Posterior vena cava (tissue), 2 donors: ENCODE measurements at regions not wholly inside any gene's neighbourhood (a gene's known extent, or its start where the extent isn't known, plus 50 kb on each side); places are given as distances from the start of the nearest gene placed in this dataset.

ENCODE experiments used
- DNase-seq: peaks from one replicate; pipeline ENCODE4 v3.0.0-alpha.2; 2020; ENCODE audit warnings: low spot score
- intact Hi-C, 2 donors: fragments of 100-400 bp; cut with DNase I; formaldehyde crosslinking; loops; one replicate each; pipeline versions ENCODE4 v1.14.1 to v1.14.2; 2022 to 2023
- donor health status: DM: yes; HTN: yes; CAD: no.
- donor health status: DM: yes; HTN: yes; CAD: no.

DNA sequence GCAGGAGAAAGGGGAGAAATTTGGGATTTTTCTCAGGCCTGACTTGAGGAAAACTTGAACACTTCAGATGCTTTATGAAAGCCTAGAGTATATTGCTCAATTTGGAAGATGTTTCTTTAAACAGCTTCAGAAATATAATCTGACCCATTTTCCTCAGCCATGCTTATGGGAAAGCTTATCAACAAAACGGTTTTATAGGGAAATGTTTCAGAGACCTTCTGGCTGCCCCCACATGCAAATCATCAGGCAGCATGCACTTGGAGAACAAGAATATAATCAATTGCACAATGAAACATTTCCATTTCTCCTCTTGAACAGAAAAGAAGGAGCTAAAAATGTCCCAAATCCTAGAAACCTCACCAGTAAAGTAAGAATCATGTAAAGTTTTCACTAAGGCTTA is 411.2 kb upstream of the ETAA1 start:
- no peak for DNase-seq

DNA sequence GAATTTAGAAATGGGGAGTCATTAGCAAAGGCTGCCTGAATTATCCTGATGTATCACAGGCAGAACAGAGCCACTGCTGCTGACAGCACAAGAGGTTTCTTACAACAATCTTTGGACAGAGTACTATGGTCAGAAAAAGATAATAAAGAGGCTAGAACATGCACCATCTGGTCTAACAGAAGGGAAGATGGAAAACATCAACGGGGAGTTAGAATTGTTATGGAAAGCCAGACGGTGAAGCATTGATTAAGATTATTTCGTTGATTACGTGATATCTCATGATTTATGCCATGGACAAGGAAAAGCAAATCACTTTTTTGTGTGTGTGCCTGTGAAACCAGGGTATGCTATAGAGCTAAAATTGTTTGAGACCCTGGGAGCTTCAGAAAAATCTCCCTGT is 409.4 kb upstream of the ETAA1 start:
- intact Hi-C loops = no loop called here
- no peak for DNase-seq

More for the DNA sequence above, 411.2 kb upstream of the ETAA1 start:
- intact Hi-C loops = no loop called here

DNA sequence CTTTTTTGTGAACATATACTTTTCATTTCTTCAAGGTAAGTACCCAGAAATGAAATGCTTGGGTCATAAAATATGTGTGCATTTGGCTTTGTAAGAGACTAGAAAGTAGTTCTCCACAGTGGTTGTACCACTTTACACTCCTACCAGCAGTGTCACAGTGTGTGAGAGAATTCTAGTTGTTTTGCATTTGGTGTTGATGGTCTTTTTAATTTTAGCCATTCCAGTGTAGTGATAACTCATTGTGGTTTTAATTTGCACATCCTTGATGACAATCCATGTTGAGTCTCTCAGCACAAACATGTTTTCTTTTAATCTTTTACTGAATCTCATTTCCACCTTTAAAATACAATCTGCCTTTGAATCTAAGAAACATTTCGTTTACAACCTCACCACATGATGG is 402.5 kb upstream of the ETAA1 start:
- intact Hi-C loops = no loop called here
- DNase-seq = no peak

DNA sequence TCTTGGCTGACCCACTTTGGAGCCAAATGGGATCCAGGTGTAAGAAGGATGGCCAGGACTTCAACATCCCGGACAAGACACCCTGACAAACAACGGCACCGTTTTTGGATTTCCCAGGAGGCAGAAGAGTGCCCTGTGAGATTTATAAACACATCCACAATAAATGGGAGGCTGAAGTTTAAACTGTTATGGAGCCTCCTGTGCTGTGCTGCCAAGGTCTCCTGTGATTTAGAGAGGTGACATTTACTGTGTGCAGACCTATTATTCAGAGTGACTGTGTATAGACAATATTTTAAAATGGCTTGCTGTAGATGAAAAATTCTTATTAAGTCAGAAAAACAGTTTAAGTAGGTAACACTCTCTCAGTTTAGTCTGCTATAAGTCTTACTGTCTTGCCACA is 401.5 kb upstream of the ETAA1 start:
- intact Hi-C loops = no loop called here
- no peak for DNase-seq

DNA sequence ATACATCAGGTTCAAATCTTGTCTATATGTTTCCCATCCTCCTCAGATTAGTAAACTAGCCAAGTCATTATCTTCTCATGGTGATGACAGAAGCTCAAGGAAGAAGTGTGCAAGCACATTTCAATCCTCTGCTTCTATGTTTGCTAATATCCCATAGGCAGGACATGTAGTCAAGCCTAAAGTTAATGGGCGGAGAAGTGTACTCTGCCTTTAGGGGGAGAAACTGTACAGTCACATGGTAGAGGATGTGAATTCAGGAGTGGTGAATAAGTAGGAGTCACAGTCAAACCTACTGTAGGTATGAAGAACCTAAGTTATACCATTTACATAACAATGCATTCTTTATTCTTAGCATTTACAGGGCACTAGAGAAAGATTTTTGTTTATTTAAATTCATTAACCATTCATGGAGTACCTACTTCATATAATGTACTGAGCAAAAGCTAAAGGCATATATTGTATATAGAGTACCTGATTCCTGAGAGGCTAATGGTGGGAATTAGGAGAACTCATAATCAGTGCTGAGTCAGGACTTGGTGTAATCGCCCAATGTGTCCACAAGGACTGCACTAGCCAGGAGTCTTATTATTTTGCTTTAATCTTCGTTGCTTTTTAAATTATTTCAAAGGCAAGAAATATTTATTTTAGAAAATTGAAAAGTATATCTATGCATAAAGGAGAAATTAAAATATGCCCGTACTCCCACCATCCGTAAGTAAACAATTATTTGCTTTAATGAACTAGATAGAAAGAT is 394.3 kb upstream of the ETAA1 start:
- no peak for DNase-seq
- intact Hi-C loops = no loop called here

DNA sequence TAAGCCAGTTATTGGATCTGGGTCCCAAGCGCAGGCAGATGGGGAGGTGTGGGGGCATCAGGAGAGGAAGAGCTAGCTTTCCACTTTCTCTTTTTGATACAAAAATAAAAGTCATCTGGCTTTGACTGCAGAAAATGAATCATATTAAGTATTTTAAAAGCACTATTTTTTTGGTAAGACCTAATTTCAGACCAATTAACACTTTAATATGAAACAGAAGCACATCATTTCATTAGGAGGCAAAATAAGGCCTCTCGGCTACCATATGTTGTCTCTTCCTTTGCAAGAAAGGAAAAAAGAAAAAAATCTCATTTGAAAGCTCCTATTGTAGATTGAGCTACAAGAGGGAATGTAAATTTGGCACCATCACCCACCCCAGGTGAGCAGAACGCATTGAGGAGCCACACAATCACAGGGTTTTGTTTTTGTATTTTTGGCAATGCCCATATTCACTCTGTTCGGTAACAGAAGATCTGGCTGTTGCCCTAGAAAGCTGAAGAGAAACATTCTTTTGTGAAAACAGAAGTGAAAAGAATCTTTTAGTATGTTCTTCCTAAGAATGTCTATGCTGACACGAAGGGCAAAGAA is 390.7 kb upstream of the ETAA1 start:
- no peak for DNase-seq
- intact Hi-C loops = no loop called here

DNA sequence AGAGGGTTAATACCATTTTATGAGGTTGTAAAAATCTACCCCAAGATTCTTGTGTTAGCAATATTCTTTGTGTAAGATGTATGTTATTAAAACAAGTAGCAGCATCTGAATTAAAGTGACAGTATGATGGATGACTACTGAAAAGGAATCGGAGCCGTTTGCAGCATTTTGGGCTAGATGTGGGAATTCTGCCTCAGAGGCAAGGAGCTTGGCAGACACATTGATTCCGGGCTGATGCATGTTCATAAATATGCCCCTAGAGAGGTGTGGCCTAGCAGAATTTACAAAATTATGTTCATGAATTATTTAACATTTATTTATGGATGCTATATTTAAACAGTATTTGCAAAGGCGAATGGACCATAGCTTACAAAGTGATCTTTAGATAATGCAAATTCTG is 389.0 kb upstream of the ETAA1 start:
- no peak for DNase-seq
- intact Hi-C loops = no loop called here

DNA sequence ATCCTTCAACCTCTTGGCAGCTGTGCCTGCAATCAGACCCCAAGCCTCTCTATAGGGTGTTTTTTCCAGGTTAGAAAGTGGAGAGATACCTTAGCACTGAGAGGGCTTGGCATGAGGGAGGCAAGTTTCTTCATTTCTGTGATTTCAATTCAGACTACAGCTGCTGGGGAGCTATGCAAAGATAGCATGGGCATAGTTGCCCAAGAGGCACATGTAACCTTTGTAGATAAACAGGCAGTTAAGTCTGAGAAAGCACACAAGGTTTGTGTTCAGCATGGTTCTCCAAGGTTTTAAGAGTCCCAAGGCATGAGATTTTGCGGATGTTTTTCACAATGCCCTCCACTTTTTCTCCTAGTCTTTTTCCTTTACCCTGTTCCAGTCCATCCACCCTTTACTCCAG is 385.0 kb upstream of the ETAA1 start:
- intact Hi-C loops = no loop called here

DNA sequence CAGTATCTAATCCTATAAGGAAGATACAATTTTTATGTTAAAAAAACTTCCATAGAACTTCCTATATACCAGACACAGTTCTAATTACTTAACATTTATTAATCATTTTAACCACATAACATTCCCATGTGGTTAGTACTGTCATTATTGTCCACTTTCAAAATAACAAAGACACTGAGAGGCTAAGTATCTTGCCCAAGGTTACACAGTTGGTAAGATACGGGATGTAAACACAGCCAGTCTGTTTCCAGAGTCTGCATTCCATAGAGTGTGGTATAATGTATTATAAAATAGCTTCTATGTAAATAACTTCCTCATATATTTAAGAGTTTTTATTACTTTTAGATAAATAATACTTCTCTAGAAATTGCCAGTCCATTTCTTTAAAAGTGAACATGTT is 383.3 kb upstream of the ETAA1 start:
- no peak for DNase-seq
- intact Hi-C loops = no loop called here

More for the DNA sequence above, 385.0 kb upstream of the ETAA1 start:
- DNase-seq = no peak

DNA sequence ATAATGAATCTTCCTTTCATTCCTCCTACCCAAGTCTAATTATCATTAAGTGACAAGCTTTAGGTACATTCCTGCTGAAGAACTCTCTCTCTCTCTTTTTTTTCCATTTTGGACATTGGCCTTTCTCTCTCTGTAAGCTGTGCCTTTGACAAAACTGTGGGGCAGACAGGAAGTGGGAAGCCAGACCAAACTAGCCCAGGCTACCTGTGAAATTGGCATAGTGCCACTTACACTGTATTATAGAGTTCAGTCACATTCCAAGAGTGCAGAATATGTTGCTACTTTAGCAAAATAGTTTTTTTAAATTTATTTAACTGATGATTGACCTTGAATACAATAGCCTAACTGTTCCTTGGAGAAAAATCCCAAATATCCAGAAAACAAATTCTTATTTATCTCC is 381.5 kb upstream of the ETAA1 start:
- intact Hi-C loops = no loop called here
- no peak for DNase-seq

DNA sequence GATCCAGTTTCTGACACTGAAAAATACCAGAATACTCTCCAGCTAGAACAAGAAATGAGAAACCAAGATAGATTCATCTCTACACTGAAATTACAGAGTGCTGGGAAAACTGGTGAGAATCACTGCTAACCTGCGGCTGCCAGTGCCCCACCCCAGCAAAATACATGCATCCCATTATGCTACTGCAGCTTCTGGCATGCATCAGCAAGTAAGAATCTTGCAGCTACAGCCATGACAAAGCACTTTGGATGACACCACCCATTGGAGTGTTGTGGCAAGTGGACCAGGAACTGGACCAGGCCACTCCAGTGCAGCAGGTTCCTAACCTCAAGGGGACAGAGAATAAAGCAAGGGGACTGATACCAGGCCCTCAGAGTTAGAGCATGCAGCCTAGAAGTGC is 378.8 kb upstream of the ETAA1 start:
- no peak for DNase-seq
- intact Hi-C loops = no loop called here

DNA sequence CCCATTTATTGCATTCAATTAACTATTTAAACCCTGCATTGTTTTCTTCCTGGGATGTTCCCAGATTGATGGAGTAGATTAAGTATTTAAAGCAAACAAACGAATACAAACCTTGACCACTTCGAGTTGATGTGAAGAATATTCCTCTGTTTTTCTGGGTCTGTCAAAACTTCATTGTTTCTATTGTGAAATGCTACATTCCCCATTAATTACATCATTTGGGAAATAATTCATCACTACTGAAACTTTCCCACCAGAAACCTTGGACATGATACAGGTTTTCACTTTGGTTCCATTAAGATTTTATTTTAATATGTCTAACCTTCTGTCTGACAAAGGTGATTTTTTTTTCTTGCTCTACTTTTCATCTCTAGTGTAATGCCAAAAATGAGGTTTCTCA is 365.1 kb upstream of the ETAA1 start:
- intact Hi-C loops = no loop called here
- no peak for DNase-seq

DNA sequence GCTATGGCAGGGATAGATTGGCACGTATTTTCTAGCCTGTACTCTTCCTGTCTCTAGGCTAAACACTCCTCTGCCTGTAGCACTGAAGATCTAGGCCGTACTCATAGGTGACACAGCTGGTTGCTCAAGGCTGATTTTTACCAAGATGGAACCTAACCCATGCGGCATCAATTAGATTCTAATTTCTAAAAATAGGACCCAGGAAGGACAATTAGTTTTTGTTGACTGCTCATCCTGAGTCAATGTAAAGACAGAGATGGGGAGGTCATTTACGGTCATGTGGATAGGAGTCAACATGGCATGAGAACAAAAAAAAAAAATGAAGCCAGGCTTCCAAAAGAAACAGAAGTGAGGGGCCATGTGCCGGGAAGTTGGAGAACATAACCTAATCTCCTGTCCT is 360.7 kb upstream of the ETAA1 start:
- intact Hi-C loops = no loop called here
- no peak for DNase-seq

DNA sequence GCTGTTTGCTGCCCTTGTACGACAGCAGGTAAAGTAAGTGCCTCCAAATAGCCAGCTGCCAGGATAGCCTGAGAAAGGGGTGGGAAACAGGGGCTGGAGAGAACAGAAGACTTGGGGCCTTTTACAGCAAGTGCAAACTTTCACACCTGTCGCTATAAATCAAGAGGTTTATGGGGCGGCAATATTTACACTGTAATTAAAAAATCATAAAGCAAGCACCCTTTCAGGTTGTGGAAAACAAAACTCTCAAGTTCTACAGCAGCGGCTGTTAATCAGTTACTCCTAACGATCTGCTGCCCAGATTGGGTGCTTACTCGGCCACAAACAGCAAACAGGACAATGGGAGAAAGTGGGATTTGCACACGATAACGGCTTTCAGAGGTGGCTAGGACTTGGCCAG is 359.5 kb upstream of the ETAA1 start:
- intact Hi-C loops = no loop called here
- DNase-seq = no peak

DNA sequence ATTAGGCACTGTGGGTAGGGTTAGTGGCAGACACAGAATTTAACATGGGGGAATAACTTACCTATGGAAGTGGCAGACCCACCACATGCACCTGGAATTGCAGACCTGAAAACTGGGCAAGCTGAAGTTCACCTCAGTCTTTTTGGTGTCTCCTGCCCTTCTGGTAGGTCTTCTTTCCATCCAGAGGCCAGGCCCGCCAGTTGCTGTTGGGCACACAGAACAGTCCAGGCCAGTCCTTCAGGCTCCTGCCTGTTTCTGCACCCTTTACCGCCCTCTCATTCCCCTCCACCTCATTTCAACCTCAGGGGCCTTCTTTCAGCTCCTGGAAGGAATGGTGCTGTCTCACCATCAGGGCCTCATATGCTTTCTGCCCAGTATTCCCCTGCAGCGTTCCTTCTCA is 358.9 kb upstream of the ETAA1 start:
- intact Hi-C loops = no loop called here
- DNase-seq = no peak

DNA sequence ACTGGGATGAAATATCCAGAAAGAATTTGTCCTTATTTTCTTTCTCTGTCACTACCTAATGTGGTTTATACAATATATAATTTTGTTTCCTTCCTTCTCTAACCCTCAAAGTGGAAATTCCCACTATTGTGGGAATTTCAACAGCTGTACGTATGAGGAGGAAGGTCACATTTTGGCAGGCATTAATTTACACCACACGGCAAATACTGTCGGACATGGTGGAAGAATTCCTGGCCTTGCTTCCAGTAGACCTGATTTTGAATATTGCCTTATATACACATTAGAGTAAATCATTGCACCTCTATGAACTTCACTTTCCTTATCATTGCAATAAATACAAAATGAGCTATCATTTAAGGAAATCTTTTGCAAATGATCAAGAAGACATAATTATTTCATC is 358.1 kb upstream of the ETAA1 start:
- intact Hi-C loops = no loop called here
- no peak for DNase-seq

DNA sequence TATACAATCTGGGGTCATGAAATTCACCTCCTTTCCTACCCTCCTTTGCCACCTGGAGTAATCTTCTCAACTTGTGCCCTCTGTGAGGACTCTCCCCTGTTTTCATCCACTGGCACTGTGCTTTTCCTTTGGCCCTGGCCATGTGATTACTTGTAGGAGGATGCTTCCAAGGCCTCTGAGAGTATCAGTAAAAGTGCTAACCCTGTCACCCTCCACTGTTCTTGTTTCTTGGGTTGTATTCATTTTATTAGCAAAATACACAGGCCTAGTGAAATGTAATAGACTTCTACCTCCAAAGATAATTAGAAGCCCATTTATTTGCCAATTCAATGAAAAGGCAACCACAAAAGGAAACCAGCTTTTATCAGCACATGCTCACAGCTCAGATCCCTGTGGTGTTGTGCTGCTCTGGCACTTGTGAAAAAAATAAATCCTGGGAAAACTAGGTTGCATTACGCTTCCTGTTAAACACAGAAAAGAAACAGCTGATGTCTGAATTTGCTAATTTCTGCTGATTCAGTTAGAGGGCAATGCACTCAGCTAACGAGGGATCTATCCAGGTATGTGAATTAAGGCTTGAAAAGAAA is 357.5 kb upstream of the ETAA1 start:
- DNase-seq = no peak
- intact Hi-C loops = no loop called here

DNA sequence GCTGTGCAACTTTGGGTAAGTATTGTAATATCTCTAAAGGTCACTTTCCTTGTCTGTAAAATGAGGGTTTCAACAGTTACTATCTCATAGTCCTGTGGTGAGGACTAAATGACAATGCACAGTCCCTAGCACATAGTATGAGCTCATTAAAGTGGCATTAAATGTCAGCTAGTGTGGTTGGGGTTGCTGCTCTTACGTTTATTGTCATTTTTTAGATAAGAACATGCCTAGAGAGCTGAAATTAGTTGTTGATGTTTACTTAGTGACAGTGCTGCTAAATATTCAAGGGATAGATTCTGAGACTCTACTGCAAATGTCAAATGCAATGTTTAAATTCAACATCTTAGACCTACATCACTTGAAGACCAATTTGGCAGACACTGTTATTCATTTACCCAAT is 356.1 kb upstream of the ETAA1 start:
- intact Hi-C loops = no loop called here
- DNase-seq = no peak

DNA sequence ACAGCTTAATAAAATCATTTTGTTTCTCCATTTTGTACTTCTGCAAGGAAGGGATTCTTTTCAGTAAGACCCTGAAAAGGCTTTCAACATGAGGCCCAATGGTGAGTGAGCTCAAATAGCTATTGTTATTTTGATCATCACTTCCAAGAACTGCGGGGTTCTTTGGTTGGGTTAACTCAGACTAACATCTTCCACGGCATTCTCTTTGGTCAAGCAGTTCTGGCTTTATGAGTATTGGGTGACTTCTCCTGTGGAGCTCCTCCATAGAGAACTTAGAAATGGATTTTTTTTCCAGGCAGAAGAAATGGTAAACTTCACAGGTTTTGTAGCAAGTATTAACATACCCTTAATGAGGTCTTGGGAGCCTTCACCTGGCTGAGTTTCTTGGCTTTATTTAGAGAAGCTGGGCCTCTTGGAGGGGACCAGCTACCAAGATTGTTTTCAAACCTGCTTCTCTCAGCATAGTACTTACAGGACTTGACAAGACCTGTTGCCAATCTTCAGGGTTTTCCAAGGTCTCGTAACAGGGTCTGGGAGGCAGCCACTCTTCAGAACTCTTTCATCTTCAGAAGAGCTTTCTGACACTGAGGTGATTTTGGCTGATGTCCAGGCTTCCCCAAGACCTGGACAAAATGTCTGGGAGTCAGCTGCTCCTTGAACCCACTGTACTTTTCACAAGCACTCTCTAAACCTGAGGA is 353.2 kb upstream of the ETAA1 start:
- intact Hi-C loops = no loop called here
- no peak for DNase-seq

DNA sequence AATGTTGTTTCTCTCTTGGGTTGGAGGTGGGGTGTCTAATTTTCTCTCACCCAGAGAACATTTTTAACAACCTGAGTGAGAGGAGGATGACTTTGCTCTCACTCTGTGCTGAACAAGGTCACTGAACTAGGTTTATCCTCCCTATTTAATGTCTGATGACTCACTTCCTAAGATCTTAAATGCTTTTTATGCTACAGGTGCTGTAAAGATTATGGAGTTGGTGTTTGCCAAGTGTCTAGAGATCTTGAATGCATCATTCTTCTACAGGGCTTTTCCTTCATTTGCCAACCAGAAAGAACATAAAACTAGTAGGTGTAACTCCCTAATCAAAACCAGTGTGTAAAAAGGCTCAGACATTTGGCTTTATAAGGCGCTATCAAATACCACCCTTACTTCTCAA is 350.5 kb upstream of the ETAA1 start:
- no peak for DNase-seq
- intact Hi-C loops = no loop called here

DNA sequence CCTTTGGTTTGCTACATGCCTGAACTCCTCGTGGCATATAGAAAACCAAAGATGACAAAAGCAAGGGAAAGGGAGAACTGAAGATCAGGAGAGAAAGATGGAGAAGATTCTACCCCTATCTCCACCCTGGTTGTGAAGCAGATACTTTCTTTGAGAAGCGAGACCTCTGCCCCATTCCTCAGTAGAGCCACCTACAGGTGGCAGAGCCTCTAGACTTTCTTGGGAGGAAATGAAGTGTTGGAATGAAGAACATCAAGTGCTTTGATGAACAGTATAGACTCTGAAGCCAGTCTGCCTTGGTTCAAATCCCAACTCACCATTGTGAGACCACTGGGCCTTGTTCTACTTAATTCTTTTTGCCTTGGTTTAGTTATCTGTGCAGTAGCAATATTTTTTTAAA is 348.8 kb upstream of the ETAA1 start:
- no peak for DNase-seq
- intact Hi-C loops = no loop called here
